Parathyroid adenoma (tissue), 2 donors: ENCODE measurements at regions not wholly inside any gene's neighbourhood (a gene's known extent, or its start where the extent isn't known, plus 50 kb on each side); places are given as distances from the start of the nearest gene placed in this dataset.

Experiments
- H2AFZ ChIP-seq: fragments of 300-600 bp; sonication (generic); one replicate; pipeline ENCODE4 v1.7.0; 2017; ENCODE audit warnings: antibody characterized with exemption, mild to moderate bottlenecking
- H3K27ac ChIP-seq: fragments of 300-600 bp; sonication (generic); one replicate; pipeline ENCODE4 v1.7.0; 2017
- H3K27me3 ChIP-seq: fragments of 300-600 bp; sonication (generic); one replicate; pipeline ENCODE4 v1.7.0; 2017; ENCODE audit warnings: low read length; ENCODE audit not compliant: control insufficient read depth, insufficient read depth
- H3K36me3 ChIP-seq: fragments of 300-600 bp; sonication (generic); one replicate; pipeline ENCODE4 v1.7.0; 2017; ENCODE audit warnings: low read length; ENCODE audit not compliant: control insufficient read depth, insufficient read depth
- H3K4me1 ChIP-seq: fragments of 300-600 bp; sonication (generic); one replicate; pipeline ENCODE4 v1.7.0; 2017; ENCODE audit warnings: control low read depth
- H3K4me2 ChIP-seq: fragments of 300-600 bp; sonication (generic); one replicate; pipeline ENCODE4 v1.7.0; 2017; ENCODE audit warnings: low read length
- H3K4me3 ChIP-seq: fragments of 300-600 bp; sonication (generic); one replicate; pipeline ENCODE4 v1.7.0; 2017; ENCODE audit warnings: low read depth, low read length
- H3K79me2 ChIP-seq: fragments of 300-600 bp; sonication (generic); one replicate; pipeline ENCODE4 v1.7.0; 2017; ENCODE audit warnings: control low read depth
- H3K9ac ChIP-seq: fragments of 300-600 bp; sonication (generic); one replicate; pipeline ENCODE4 v1.7.0; 2017; ENCODE audit warnings: mild to moderate bottlenecking
- H3K9me3 ChIP-seq: fragments of 300-600 bp; sonication (generic); one replicate; pipeline ENCODE4 v1.7.0; 2017; ENCODE audit warnings: low read length; ENCODE audit not compliant: control insufficient read depth
- TF ChIP-seq, protein P1 (sequence below): fragments of 300-600 bp; sonication (generic); IDR thresholded peaks from one replicate; pipeline ENCODE4 v1.7.0; 2017; ENCODE audit warnings: antibody characterized with exemption, mild to moderate bottlenecking
- donor health status: primary hyperparathyroidism.

DNA sequence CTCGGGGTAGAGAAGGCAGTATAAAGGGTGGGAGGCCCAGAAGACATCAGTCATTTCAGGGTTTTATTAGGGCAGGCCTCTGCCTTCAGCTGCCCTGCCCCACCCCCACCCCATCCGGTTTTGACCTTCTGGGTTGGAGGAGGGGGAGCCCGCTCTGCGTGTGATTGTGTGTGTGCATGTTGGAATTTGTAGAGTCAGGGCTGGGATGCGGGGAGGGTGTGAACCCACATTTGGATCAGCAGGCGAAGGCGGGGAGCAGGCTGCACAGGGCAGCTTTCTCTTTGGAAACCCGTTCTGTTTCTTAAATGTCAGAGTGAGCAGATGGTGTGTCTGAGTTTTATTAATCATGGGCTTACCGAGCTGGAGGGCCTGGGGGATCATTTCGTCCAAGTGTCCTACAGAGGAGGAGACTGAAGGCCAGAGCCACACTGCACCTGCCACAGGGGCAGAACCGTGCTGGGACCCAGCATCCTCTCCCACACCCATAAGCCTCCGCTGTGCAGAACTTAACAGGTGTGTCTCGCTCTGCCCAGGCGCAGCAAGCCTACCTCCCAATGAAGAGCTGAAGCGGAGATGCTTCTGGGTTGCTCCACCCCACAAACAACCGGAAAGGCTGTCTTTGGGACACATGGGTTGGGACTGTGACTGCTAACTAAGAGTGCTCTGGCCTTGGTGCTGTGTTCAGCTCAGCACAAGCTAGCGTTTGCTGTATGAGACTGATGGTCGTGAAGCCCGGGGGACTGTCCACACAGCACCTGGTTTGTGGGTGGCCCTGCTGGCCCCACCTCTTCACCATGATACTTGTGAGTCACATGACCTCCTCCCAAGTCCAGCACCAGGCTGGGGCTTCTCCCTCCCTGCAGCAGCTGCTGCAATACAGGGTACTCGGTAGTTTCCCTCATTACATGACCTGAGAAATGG is 70.9 kb upstream of the GSE1 start:
- Histone ChIP-seq H3K9ac (no peak overlapping the region), H3K36me3 (no peaks in the 10 kb centered on the region), H2AFZ (no peak overlapping the region), H3K9me3 (no peaks in the 10 kb centered on the region), H3K4me2 (no peak overlapping the region), H3K79me2 (peaks cover 63% of the 10 kb centered on the region), H3K4me3 (no peak overlapping the region), H3K4me1 (peaks cover 12% of the 10 kb centered on the region), H3K27ac (no peak overlapping the region), H3K27me3 (no peaks in the 10 kb centered on the region)
- TF ChIP-seq, protein P1, sequence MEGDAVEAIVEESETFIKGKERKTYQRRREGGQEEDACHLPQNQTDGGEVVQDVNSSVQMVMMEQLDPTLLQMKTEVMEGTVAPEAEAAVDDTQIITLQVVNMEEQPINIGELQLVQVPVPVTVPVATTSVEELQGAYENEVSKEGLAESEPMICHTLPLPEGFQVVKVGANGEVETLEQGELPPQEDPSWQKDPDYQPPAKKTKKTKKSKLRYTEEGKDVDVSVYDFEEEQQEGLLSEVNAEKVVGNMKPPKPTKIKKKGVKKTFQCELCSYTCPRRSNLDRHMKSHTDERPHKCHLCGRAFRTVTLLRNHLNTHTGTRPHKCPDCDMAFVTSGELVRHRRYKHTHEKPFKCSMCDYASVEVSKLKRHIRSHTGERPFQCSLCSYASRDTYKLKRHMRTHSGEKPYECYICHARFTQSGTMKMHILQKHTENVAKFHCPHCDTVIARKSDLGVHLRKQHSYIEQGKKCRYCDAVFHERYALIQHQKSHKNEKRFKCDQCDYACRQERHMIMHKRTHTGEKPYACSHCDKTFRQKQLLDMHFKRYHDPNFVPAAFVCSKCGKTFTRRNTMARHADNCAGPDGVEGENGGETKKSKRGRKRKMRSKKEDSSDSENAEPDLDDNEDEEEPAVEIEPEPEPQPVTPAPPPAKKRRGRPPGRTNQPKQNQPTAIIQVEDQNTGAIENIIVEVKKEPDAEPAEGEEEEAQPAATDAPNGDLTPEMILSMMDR, result no peak

DNA sequence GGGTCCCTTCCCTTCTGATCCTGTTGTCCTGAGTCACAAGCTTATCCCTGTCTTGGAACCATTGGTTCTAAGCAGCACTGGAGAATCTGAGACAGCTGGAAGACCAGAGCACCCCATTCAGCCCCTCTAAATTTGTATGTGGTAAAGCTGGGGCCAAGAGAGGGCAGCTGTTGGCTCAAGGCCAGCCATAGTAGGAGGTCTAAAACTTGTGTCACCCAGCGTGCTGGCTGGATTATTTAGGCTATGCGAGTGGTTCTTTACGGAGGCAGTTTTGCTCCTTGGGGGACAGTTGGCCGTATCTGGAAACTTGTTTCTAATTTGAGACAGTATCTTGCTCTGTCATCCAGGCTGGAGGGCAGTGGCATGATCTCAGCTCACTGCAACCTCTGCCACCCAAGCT is 69.6 kb upstream of the GSE1 start:
- Histone ChIP-seq H3K4me2 (no peak overlapping the region), H3K9me3 (no peaks in the 10 kb centered on the region), H3K79me2 (peaks cover 51% of the 10 kb centered on the region), H3K4me1 (peaks cover 12% of the 10 kb centered on the region), H2AFZ (no peak overlapping the region), H3K36me3 (no peaks in the 10 kb centered on the region), H3K4me3 (no peak overlapping the region), H3K9ac (no peak overlapping the region), H3K27me3 (no peaks in the 10 kb centered on the region), H3K27ac (no peak overlapping the region)
- TF ChIP-seq, protein P1, result no peak

DNA sequence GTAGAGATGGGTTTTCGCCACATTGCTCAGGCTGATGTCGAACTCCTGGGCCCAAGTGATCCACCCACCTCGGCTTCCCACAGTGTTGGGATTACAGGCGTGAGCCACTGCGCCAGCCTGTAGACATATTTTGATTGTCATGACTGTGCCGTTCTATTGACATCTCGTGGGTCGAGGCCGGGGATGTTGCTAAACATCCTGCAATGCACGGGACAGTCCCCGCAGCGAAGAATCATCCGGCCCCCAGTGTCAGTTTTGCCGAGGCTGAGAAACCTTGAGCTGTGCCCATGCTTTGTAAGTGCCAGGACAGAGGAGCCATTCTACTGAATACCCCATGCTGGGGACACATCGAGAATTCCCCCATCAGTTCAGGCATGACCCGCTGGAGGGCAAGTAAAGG is 69.1 kb upstream of the GSE1 start:
- Histone ChIP-seq H2AFZ (no peak overlapping the region), H3K9ac (no peak overlapping the region), H3K4me2 (no peak overlapping the region), H3K9me3 (no peaks in the 10 kb centered on the region), H3K27ac (no peak overlapping the region), H3K79me2 (peaks cover 50% of the 10 kb centered on the region), H3K36me3 (no peaks in the 10 kb centered on the region), H3K27me3 (no peaks in the 10 kb centered on the region), H3K4me1 (peaks cover 12% of the 10 kb centered on the region), H3K4me3 (no peak overlapping the region)
- TF ChIP-seq, protein P1, result no peak

DNA sequence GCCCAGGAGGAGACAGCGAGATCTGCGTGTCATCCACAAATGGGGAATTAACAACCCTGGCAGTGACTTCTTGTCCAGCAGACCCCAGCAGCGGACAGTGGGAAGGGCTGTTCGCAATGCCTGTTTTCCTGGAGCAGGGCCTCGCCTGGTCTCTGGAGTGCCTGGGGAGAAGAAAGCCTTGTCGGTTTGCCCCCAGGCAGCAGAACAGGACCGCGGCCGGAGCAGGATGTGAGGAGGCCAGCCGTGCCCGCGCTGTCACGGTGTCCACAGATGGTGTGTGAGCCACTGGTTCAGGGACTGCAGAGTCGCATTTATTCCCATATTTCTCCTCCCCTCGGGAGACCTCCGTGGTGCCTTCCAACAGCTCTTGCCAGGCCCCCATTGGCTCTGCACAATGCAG is 68.5 kb upstream of the GSE1 start:
- TF ChIP-seq, protein P1, result no peak
- Histone ChIP-seq H3K9ac (no peak overlapping the region), H2AFZ (no peak overlapping the region), H3K4me2 (no peak overlapping the region), H3K4me1 (peaks cover 12% of the 10 kb centered on the region), H3K79me2 (peaks cover 49% of the 10 kb centered on the region), H3K9me3 (no peaks in the 10 kb centered on the region), H3K4me3 (no peak overlapping the region), H3K27ac (no peak overlapping the region), H3K36me3 (no peaks in the 10 kb centered on the region), H3K27me3 (no peaks in the 10 kb centered on the region)
